NCI-H1417 treated with DMSO at 0.1 percent for 48 hours (cell line): ENCODE measurements at regions not wholly inside any gene's neighbourhood (a gene's known extent, or its start where the extent isn't known, plus 50 kb on each side); places are given as distances from the start of the nearest gene placed in this dataset.

Source experiments
- DNase-seq: peaks from one replicate; lab custom pipeline; 2025; lab: John Stamatoyannopoulos, UW

- DNase-seq, result no peak
Measured at GRCh38 chr6:14731611-14732010, 514.3 kb upstream of the JARID2 start.

GRCh38 chr6:14732226-14732843 is 513.5 kb upstream of the JARID2 start:
- DNase-seq, result no peak

- DNase-seq, result no peak
Measured at GRCh38 chr6:14732844-14733757, 512.8 kb upstream of the JARID2 start.

- DNase-seq, result no peak
Measured at GRCh38 chr6:14734052-14734415, 511.8 kb upstream of the JARID2 start.

GRCh38 chr6:14734416-14735340 is 511.2 kb upstream of the JARID2 start:
- no peak for DNase-seq

- DNase-seq, result no peak
Measured at GRCh38 chr6:14735956-14736486, 509.8 kb upstream of the JARID2 start.

GRCh38 chr6:14736554-14736953 is 509.3 kb upstream of the JARID2 start:
- no peak for DNase-seq

GRCh38 chr6:14738497-14738896 is 507.4 kb upstream of the JARID2 start:
- DNase-seq, result no peak

GRCh38 chr6:14738933-14739332 is 506.9 kb upstream of the JARID2 start:
- no peak for DNase-seq

GRCh38 chr6:14739827-14740226 is 506.0 kb upstream of the JARID2 start:
- no peak for DNase-seq

GRCh38 chr6:14742171-14742570 is 503.7 kb upstream of the JARID2 start:
- no peak for DNase-seq

GRCh38 chr6:14742680-14743079 is 503.2 kb upstream of the JARID2 start:
- no peak for DNase-seq

GRCh38 chr6:14743144-14743473 is 502.8 kb upstream of the JARID2 start:
- DNase-seq, result no peak

- DNase-seq, result no peak
Measured at GRCh38 chr6:14743474-14744211, 502.2 kb upstream of the JARID2 start.

- DNase-seq, result no peak
Measured at GRCh38 chr6:14744212-14744556, 501.7 kb upstream of the JARID2 start.

GRCh38 chr6:14746139-14746837 is 499.6 kb upstream of the JARID2 start:
- no peak for DNase-seq

GRCh38 chr6:14747881-14748520 is 497.9 kb upstream of the JARID2 start:
- no peak for DNase-seq

GRCh38 chr6:14748679-14749078 is 497.2 kb upstream of the JARID2 start:
- no peak for DNase-seq

- DNase-seq, result no peak
Measured at GRCh38 chr6:14750059-14750661, 495.7 kb upstream of the JARID2 start.

- no peak for DNase-seq
Measured at GRCh38 chr6:14751645-14752175, 494.2 kb upstream of the JARID2 start.
